HG02870 (cell line): ENCODE measurements at regions not wholly inside any gene's neighbourhood (a gene's known extent, or its start where the extent isn't known, plus 50 kb on each side); places are given as distances from the start of the nearest gene placed in this dataset.
"Not testable (repeated sequence)": the region's sequence is repeated elsewhere in the genome, so short reads cannot be mapped to it uniquely, and the experiment has no call there.

Experiments
- ATAC-seq: cut with Tn5 transposase; IDR thresholded peaks from one replicate; pipeline ENCODE4 v1.9.1; 2021; ENCODE audit warnings: mild to moderate bottlenecking, moderate library complexity; ENCODE audit not compliant: unreplicated experiment

DNA sequence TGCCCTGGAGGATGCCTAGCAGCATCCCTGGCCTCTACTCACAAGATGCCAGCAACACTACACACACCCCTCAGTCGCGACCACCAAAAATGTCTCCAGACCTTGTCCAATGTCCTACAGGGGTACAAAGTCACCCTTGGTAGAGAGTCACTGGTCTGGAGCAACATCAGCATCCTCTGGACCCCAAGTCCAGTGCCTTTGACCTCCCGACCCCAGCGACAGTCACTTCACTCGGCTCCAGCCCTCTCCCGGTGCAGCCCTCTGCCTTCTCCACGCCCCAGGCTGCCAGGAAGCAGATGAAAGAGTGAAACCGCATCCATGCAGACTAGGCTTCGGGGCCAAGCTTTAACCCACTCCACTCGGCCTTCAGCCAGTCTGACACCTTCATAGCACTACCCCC lies 92.0 kb upstream of the SRSF6 start:
- ATAC-seq: no peak

- no peak for ATAC-seq
Measured at GRCh38 chr20:43364001-43364400, 93.7 kb upstream of the SRSF6 start.

DNA sequence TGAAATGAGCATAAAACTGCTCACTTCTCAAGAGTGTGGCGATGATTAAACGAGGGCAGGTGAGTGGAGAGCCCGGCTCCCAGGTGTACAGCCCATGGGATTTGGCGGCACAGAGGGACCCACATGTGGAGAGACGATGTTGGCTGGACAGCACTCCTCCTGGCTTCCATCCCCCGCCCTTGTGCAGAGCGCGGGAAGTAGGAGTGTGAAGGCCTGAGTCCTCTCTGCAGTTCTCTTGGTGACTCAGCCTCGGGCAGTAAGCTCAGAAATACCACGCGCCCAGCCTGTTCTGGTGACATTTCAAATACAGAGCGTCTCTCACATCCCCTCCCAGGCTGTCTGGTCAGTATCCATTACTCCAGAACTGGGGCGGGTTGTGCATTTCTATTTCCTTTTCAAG lies 94.2 kb upstream of the SRSF6 start:
- no peak for ATAC-seq

- no peak for ATAC-seq
Measured at GRCh38 chr20:43361526-43361925, 96.2 kb upstream of the SRSF6 start.

- ATAC-seq: no peak
Measured at GRCh38 chr20:43360016-43360415, 97.7 kb upstream of the SRSF6 start.

DNA sequence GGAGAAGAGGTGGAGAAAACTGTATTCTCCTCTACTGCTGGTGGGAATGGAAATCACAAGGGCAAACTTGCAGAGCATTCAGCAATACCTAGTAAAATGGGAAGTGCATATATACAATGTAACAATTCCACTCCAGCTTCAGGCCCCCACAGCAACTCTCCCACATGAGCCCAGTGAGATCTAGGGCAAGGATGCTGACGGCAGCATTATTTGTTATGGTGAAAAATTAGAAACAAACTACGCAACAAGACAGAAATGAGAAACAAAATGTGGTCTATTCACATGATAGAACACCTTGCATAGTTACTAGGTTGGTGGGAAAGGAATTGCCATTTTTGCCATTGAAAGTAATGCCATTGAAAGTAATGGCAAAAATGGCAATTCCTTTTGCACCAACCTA lies 98.9 kb upstream of the SRSF6 start:
- no peak for ATAC-seq

DNA sequence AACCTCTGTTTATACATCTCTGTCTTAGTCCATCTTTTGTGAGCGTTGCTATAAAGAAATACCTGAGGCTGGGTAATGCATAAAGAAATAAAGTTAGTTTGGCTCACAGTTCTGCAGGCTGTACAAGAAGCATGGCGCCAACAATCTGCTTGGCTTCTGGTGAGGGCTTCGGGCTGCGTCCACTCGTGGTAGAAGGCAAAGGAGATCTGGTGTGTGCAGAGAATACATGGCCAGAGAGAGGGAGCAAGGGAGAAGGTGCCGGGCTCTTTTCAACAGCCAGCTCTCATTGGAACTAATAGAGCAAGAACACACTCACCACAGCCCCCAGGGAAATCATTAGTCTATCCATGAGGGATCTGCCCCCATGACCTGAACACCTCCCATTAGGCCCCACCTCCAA lies 100.3 kb upstream of the SRSF6 start:
- no peak for ATAC-seq

DNA sequence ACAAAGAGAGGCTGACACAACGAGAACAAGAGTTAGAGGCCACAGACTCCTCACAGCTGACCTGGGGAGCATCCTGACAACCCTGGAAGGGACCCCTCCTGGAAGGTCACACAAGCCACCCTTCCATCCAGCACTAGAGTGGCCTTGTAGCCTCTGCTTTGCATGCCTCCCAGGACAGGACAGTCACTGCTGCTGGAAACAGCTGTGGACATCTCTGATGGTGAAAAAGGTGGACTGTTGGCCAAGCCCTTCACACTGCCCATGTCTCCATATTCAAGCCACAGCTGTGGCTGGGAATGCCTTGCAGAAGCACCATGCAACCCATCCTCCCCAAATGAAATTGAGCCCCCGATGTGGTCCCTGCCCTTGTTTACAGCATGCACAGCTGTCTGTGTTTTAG lies 102.1 kb upstream of the SRSF6 start:
- ATAC-seq: no peak

DNA sequence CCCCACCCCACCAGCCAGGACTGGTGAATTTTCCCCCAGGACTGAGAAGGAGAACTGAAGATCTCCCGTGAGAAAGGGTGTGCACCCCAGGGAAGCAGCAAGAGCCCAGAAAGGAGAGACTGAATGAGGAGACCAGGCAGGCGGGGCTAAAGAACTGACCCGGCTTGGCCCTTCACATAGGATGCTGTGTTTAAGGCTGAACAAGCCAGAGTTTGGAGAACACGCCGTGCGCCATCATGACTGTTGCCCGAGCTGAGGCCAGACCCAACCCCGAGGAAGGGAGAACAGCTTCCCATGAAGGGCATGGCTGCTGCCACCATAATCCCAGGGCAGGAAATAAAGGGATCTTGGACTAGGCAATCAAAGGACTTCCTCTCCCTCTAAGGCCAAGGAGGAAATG lies 104.7 kb upstream of the SRSF6 start:
- ATAC-seq: no peak

DNA sequence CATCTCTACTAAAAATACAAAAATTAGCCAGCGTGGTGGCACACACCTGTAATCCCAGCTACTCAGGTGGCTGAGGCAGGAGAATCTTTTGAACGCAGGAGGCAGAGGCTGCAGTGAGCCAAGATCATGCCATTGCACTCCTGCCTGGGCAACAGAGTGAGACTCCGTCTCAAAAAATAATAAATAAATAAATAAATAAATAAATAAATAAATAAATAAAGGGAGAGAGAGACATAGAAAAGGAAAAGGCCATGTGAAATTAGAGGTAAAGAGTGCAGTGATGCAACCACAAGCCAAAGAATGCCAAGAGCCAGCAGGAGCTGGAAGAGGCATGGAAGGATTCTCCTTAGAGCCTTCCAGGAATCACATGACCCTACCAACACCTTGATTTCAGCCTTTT lies 107.0 kb upstream of the SRSF6 start:
- ATAC-seq: not testable (repeated sequence)

DNA sequence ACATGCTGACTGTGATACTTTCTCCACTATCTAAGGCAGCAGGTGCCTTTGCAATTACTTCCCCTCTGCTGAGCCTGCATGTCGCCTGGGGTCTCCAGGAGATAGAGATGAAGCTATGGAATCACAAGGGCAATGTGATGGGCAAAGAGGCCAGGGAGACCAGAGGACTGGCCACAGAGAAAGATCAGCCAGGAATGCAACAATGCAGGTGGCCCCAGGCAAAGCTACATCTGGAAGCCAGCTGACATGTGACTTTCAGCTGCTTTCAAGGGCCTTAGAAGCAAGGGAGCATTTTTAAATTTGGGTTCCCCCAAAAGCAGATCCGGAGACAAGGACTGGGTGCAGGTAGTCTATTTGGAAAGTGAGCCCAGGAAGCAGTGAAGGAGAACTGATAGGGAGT lies 107.9 kb upstream of the SRSF6 start:
- no peak for ATAC-seq

DNA sequence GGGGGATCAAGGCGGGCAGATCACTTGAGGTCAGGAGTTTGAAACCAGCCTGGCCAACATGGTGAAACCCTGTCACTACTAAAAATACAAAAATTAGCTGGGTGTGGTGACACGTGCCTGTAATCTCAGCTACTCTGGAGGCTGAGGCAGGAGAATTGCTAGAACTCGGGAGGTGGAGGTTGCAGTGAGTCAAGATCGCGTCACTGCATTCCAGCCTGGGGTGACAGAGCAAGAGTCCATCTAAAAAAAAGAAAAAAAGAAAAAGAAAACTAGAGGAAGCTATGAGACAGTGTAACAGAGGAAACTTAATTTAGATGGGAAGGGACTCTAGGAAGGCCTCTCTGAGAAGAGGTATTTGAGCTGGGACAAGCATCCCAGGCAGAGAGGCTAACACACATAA lies 109.9 kb upstream of the SRSF6 start:
- ATAC-seq: not testable (repeated sequence)

DNA sequence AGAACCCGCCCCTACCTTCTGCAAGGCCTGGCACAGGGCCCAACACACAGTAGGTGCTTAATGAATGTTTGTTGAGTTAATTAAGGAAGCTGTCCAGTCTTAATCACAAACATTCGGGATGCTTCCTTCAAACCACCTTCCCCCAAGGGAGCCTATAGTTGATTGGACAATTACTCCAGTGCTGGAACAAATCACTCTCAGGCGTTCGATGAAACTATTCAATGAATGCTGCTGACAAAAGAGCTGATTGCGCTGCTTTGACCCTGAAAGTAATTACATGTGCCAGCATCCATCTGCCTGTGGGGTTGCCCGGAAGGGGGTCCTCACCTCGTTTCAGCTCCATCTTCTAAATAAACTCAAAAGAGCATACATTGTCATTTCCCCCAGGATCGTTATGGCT lies 112.0 kb upstream of the SRSF6 start:
- no peak for ATAC-seq

GRCh38 chr20:43341511-43341910 lies 116.2 kb upstream of the SRSF6 start:
- ATAC-seq: no peak

- ATAC-seq: no peak
Measured at GRCh38 chr20:43337036-43337435, 120.7 kb upstream of the SRSF6 start.

DNA sequence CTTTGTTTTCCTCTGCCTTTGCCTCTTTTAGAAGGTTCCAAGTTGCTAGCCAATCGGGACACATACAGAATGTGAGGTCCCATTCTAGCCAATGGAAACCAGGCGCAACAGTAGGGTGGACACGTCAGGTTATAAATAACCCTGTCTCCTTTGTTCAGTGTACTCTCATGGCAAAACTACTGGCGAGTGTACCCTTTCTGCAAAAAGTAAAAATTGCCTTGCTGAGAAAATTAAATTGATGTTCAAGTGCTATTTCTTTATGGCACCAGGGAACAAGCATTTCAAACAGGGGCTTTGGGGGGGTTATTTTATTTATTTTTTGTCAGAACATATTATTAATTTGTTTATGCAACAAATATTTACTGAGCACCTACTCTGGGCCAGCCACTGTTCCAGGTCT lies 123.6 kb upstream of the SRSF6 start:
- ATAC-seq: no peak

GRCh38 chr20:43331906-43332305 lies 125.8 kb upstream of the SRSF6 start:
- ATAC-seq: no peak

DNA sequence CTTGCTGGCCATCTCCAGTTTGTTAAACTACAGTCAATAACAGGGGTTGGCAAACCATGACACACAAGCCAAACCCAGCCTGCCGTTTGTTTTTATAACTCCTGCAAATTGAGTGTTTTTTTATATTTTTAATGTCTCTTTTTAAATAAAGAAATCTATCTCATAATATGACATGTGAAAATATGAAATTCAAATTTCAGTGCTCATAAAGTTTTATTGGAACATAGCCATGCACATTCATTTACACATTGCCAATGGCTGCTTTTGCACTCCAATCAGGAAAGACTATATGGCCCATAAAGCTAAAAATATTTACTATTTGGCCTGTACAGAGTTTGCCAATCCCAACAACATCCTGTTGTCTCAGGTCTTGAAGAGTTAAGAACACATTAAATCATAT lies 129.0 kb upstream of the SRSF6 start:
- ATAC-seq: no peak

DNA sequence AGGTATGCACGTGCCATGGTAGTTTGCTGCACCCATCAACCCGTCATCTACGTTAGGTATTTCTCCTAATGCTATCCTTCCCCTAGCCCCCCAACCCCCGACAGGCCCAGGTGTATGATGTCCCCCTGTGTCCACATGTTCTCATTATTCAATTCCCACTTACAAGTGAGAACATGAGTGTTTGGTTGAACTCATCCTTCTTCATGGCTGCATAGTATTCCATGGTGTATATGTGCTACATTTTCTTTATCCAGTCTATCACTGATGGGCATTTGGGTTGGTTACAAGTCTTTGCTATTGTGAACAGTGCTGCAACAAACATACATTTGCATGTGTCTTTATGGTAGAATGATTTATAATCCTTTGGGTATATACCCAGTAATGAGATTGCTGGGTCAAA lies 130.5 kb upstream of the SRSF6 start:
- not testable (repeated sequence) for ATAC-seq

DNA sequence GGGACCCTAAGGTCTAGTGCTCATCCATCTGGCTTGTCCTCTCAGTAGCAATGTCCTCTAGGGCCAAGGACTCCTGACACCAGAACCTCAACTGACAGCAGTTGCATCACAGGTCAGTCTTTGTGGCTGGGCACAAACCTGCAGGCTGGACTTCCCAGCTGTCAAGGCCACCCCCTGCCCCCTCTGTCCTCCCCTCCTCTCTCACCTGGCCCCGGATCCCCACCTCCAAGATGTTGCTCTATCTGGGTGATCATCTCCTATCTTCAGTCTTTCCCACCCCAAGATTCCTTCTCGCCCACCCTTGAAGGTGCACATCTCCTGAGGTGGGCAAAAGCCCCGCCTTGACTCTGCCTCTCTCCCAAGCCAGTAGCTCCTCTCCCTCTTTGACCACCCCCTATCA lies 131.8 kb upstream of the SRSF6 start:
- no peak for ATAC-seq

GRCh38 chr20:43323592-43323991 lies 133.9 kb upstream of the PTPRT start:
- no peak for ATAC-seq

DNA sequence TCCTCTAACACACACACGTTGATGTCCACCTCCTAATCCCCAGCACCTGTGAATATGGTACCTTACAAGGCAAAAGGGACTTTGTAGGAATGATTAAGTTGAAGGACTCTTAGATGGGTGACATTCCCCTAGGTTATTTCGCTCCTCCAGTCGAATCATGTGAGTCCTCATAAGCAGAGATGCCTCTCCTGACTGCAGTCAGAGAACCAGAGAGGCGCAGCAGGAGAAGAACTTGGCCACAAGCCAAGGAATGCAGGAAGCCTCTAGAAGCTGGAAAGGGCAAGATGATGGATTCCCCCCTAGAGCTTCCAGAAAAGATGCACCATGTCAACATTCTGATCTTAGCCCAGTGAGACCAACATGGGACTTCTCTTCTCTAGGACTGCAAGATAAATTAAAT lies 133.1 kb upstream of the PTPRT start:
- no peak for ATAC-seq

DNA sequence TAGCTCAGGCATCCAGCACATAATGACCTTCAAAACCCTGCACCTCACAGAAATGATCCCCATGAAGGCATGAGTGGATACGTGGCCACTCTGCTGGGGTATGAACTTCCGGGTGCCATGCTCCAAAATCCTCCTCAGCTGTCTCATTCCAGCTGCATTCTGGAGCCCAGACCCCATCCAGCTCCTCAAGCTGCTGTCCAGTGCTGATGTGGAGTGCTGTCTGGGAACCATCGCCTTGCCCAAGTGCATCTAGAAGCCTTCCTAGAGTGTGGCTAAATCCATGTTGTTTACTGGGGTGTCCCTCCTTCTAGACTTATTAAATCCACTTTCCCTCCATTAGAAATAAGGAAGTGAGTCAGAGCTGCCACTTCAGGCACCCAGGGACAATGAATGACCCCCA lies 130.8 kb upstream of the PTPRT start:
- ATAC-seq: no peak

DNA sequence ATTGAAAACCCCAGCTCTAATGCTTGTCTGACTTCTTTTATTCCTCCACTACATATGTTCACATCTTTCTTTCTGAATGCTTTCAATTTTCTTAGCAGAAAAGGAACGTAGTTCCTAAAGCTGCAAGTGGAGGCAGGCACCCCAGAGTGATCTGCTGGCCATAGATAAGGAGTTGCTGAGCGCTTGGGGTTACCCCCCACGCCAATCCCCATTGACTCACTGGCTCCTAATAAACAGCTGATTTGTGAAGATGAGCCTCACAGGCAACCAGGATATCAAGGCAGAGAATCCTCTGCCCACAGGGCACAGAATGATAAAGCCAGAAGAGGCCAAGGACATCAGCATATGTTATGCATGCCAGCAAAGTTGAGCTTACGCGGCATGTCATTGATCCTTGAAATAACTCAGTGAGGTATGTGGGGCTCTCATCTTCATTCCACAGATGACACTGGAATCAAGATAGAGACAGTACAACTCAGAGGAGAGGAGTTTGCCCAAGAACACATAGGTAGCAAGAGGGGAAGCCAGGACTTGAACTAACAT lies 129.1 kb upstream of the PTPRT start:
- ATAC-seq: no peak
